Activated naive CD8-positive, alpha-beta T cell treated with anti-CD3 and anti-CD28 coated beads, Interleukin-2, amount 50 U/mL, for 16 hours (primary cell): ENCODE measurements at regions not wholly inside any gene's neighbourhood (a gene's known extent, or its start where the extent isn't known, plus 50 kb on each side); places are given as distances from the start of the nearest gene placed in this dataset.
"Not testable (repeated sequence)": the region's sequence is repeated elsewhere in the genome, so short reads cannot be mapped to it uniquely, and the experiment has no call there.

Experiments
- DNase-seq: peaks from one replicate; pipeline ENCODE4 v3.0.0-alpha.2; 2020; ENCODE audit warnings: low read depth, low spot score

GRCh38 chr1:234824836-234825235 is 214.9 kb upstream of the IRF2BP2 start:
- DNase-seq = not testable (repeated sequence)

GRCh38 chr1:234823191-234824176 is 213.5 kb upstream of the IRF2BP2 start:
- DNase-seq = no peak

GRCh38 chr1:234821840-234822239 is 211.9 kb upstream of the IRF2BP2 start:
- no peak for DNase-seq

- no peak for DNase-seq
Observed at GRCh38 chr1:234820597-234820996, 210.6 kb upstream of the IRF2BP2 start.

- not testable (repeated sequence) for DNase-seq
Observed at GRCh38 chr1:234819845-234820244, 209.9 kb upstream of the IRF2BP2 start.

GRCh38 chr1:234818040-234818387 is 208.0 kb upstream of the IRF2BP2 start:
- not testable (repeated sequence) for DNase-seq

GRCh38 chr1:234817313-234818039 is 207.5 kb upstream of the IRF2BP2 start:
- DNase-seq = not testable (repeated sequence)

- not testable (repeated sequence) for DNase-seq
Observed at GRCh38 chr1:234816864-234817263, 206.9 kb upstream of the IRF2BP2 start.

- DNase-seq = not testable (repeated sequence)
Observed at GRCh38 chr1:234816186-234816851, 206.3 kb upstream of the IRF2BP2 start.

- not testable (repeated sequence) for DNase-seq
Observed at GRCh38 chr1:234815295-234815815, 205.4 kb upstream of the IRF2BP2 start.

- not testable (repeated sequence) for DNase-seq
Observed at GRCh38 chr1:234814235-234814634, 204.3 kb upstream of the IRF2BP2 start.

GRCh38 chr1:234811824-234812223 is 201.8 kb upstream of the IRF2BP2 start:
- not testable (repeated sequence) for DNase-seq

- not testable (repeated sequence) for DNase-seq
Observed at GRCh38 chr1:234810726-234811125, 200.7 kb upstream of the IRF2BP2 start.

- DNase-seq = not testable (repeated sequence)
Observed at GRCh38 chr1:234809854-234810245, 199.9 kb upstream of the IRF2BP2 start.

GRCh38 chr1:234808943-234809853 is 199.2 kb upstream of the IRF2BP2 start:
- DNase-seq = not testable (repeated sequence)

- DNase-seq = not testable (repeated sequence)
Observed at GRCh38 chr1:234808459-234808858, 198.5 kb upstream of the IRF2BP2 start.

- DNase-seq = not testable (repeated sequence)
Observed at GRCh38 chr1:234807705-234808104, 197.7 kb upstream of the IRF2BP2 start.

- DNase-seq = not testable (repeated sequence)
Observed at GRCh38 chr1:234802586-234802985, 192.6 kb upstream of the IRF2BP2 start.

- DNase-seq = not testable (repeated sequence)
Observed at GRCh38 chr1:234801636-234802035, 191.7 kb upstream of the IRF2BP2 start.

- not testable (repeated sequence) for DNase-seq
Observed at GRCh38 chr1:234801147-234801546, 191.2 kb upstream of the IRF2BP2 start.
